ENCODE measurements at regions not wholly inside any gene's neighbourhood (a gene's known extent, or its start where the extent isn't known, plus 50 kb on each side); places are given as distances from the start of the nearest gene placed in this dataset.

DNA sequence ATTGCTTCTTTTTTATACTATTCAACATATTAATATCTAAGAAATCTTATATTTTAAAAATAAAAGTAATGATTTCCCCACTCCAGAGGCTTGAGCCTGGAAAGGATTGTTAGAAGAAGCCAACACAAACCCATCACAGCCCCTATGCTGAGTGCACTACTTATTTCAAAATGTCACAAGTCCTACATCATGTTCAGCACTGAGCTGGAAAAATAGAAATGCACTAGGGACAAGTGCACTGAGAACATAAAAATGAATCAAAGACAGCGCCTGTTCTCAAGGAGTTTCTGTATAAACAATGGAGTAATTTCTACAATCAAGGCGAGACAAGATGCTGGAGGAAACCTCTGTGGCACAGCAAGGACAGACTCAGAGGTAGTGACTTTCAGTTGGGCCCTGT is 155.0 kb downstream of the TXNL1 start:
- TF ChIP-seq POLR2A (IDR thresholded peaks at IDR 0.05; ENCODE audit: low read depth, low read length) (no peak), SPI1 (IDR thresholded peaks at IDR 0.05; ENCODE audit: low read depth, low read length) (no peak), POLR2AphosphoS5 (IDR thresholded peaks at IDR 0.05; ENCODE audit: low read depth, low read length) (no peak), TAF1 (IDR thresholded peaks at IDR 0.05; ENCODE audit: low read depth, low read length) (no peak), POU2F2 (IDR thresholded peaks at IDR 0.05; ENCODE audit: low read depth, low read length) (no peak)

Measured in GM12891 (cell line).